Osteoblast (primary cell): ENCODE measurements at regions not wholly inside any gene's neighbourhood (a gene's known extent, or its start where the extent isn't known, plus 50 kb on each side); places are given as distances from the start of the nearest gene placed in this dataset.

Experiments
- DNase-seq: peaks from one replicate; pipeline ENCODE4 v3.0.0; 2011; ENCODE audit warnings: low spot score, mixed read lengths; ENCODE audit not compliant: insufficient read length; ENCODE audit errors: missing footprints
- H2AFZ ChIP-seq: 2 replicates; pipeline ENCODE4 v1.6.0; 2011; ENCODE audit warnings: mild to moderate bottlenecking, low read length
- H3K27ac ChIP-seq: 2 replicates; pipeline ENCODE4 v1.5.1; 2011; ENCODE audit warnings: mild to moderate bottlenecking, low read depth, low read length, moderate library complexity
- H3K27me3 ChIP-seq: 2 replicates; pipeline ENCODE4 v1.6.0; 2012; ENCODE audit warnings: mild to moderate bottlenecking, control low read depth, inconsistent platforms, low read length, moderate library complexity; ENCODE audit not compliant: insufficient read depth
- H3K36me3 ChIP-seq: 2 replicates; pipeline ENCODE4 v1.5.1; 2011; ENCODE audit warnings: mild to moderate bottlenecking, low read length, control low read depth, moderate library complexity; ENCODE audit not compliant: insufficient read depth
- H3K4me1 ChIP-seq: 2 replicates; pipeline ENCODE4 v1.5.1; 2011; ENCODE audit warnings: mild to moderate bottlenecking, low read length, control low read depth, moderate library complexity; ENCODE audit not compliant: insufficient read depth
- H3K4me2 ChIP-seq: 2 replicates; pipeline ENCODE4 v1.6.0; 2011; ENCODE audit warnings: mild to moderate bottlenecking, low read length; ENCODE audit not compliant: insufficient read depth
- H3K4me3 ChIP-seq: fragments of 200-600 bp; sonication (generic); 3 replicates; pipeline ENCODE4 v1.5.1; 2012; ENCODE audit warnings: mild to moderate bottlenecking, low read length, inconsistent platforms; ENCODE audit not compliant: insufficient read depth
- H3K79me2 ChIP-seq: 2 replicates; pipeline ENCODE4 v1.6.0; 2012; ENCODE audit warnings: mild to moderate bottlenecking, low read length, control low read depth, inconsistent platforms; ENCODE audit not compliant: insufficient read depth
- H3K9me3 ChIP-seq: 2 replicates; pipeline ENCODE4 v1.5.1; 2011; ENCODE audit warnings: low read depth, low read length, control low read depth
- H4K20me1 ChIP-seq: 2 replicates; pipeline ENCODE4 v1.6.0; 2012; ENCODE audit warnings: mild to moderate bottlenecking, low read length, control low read depth; ENCODE audit not compliant: insufficient read depth
- TF ChIP-seq, protein P1 (sequence below): IDR thresholded peaks from 2 replicates; pipeline ENCODE4 v1.5.1; 2011; ENCODE audit warnings: mild to moderate bottlenecking, low read depth, low read length, moderate library complexity; ENCODE audit errors: extremely low read depth

DNA sequence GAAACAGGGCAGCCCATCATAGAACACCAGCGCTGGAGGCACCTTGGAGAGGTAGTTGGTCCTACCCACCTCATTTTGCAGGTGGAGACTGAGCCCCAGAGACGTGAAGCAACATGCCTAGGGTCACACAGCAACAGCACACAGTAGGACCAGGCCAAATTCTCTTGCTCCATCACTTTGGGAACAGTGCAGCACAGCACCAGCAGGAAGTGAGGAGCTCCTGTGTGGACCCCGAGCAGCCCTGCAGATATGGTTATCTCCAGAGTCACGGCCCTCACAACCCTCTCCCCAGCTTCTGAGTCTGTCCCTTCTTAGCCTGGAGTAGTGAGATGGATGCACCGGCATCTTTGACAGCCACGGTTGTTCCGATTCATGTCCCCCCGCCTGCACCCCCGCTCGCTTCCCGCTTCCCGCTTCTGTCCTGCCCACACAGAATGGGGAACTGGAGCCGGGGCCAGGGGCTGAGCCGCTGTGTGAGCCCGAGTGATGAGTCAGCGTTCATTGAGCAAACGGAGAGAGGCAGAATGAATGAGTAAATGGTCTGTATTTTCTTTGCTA lies 72.6 kb upstream of the DUSP22 start:
- peak; percentile 97 for DNase-seq
- peak overlapping the region; percentile 75 for H3K4me2 ChIP-seq
- TF ChIP-seq, protein P1, sequence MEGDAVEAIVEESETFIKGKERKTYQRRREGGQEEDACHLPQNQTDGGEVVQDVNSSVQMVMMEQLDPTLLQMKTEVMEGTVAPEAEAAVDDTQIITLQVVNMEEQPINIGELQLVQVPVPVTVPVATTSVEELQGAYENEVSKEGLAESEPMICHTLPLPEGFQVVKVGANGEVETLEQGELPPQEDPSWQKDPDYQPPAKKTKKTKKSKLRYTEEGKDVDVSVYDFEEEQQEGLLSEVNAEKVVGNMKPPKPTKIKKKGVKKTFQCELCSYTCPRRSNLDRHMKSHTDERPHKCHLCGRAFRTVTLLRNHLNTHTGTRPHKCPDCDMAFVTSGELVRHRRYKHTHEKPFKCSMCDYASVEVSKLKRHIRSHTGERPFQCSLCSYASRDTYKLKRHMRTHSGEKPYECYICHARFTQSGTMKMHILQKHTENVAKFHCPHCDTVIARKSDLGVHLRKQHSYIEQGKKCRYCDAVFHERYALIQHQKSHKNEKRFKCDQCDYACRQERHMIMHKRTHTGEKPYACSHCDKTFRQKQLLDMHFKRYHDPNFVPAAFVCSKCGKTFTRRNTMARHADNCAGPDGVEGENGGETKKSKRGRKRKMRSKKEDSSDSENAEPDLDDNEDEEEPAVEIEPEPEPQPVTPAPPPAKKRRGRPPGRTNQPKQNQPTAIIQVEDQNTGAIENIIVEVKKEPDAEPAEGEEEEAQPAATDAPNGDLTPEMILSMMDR: no peak

DNA sequence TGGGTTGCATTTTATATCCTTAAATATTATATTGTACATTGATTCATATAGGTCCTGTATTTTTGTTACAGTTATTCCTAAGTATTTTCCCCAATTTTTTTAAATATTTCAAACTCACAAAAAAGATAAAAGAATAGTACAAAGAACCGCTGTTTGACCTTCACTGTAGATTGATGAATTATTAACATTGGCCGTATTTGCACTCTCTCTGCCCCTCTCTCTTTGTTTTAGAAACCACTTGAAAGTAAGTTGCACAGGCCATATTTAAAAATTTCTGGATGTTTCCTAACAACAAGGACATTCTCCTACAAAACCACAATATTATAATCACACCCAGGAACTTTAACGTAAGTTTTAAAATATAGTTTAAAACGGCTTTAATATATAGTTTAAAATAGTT lies 72.0 kb upstream of the DUSP22 start:
- peak overlapping the region; percentile 59 for H3K27ac ChIP-seq
- H3K9me3 ChIP-seq: no peaks in the 10 kb centered on the region
- DNase-seq: no peak
- no peak overlapping the region for H3K4me2 ChIP-seq
- peaks cover 36% of the 10 kb centered on the region for H3K4me1 ChIP-seq
- TF ChIP-seq, protein P1: no peak
- H3K27me3 ChIP-seq: no peaks in the 10 kb centered on the region
- no peak overlapping the region for H2AFZ ChIP-seq
- H4K20me1 ChIP-seq: no peaks in the 10 kb centered on the region
- H3K36me3 ChIP-seq: no peaks in the 10 kb centered on the region
- no peak overlapping the region for H3K4me3 ChIP-seq
- no peaks in the 10 kb centered on the region for H3K79me2 ChIP-seq

More for the DNA sequence above, 72.6 kb upstream of the DUSP22 start:
- Histone ChIP-seq H2AFZ (no peak overlapping the region), H4K20me1 (no peaks in the 10 kb centered on the region), H3K27ac (no peak overlapping the region), H3K9me3 (no peaks in the 10 kb centered on the region), H3K4me1 (peaks cover 38% of the 10 kb centered on the region), H3K36me3 (no peaks in the 10 kb centered on the region), H3K79me2 (no peaks in the 10 kb centered on the region), H3K4me3 (peak overlapping the region; percentile 34), H3K27me3 (no peaks in the 10 kb centered on the region)

DNA sequence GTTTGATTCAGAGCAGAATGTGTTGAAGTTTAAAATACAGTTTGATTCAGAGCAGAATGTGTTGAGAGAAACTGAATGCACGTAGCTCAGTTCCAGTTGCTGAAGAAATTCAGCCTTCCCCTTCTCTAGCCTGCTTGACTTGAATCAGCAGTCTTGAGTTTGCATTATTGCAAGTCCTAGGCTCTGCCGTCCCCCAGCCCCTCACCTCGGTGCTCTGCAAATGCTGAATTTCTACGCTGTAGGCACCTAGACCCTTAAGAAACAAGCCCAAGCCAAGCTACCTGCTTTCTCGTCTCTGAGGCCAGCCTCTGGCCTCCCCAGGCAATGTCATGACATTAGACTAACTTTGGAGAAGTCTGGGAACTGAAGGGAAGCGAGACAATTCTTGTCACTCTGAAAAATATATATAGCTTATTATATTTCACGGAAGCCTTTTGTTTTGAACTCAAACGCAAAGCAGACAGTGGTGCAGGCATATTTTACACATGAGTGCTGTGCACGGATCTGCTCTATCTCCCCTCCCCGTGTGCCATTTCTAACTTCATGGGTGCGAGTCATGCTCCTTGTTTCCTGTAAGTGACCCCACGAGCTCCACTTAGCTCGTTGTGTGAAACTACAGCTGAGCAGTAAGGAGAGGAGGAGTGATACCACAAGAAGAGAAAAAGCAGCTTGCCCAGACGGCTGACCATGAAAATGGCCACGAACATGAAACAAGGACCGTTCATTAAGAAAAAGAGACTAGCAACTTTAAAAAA lies 71.4 kb upstream of the DUSP22 start:
- peak overlapping the region; percentile 56 for H2AFZ ChIP-seq
- H3K4me2 ChIP-seq: peak overlapping the region; percentile 84
- H3K36me3 ChIP-seq: no peaks in the 10 kb centered on the region
- H3K4me3 ChIP-seq: peak overlapping the region; percentile 56
- H4K20me1 ChIP-seq: no peaks in the 10 kb centered on the region
- H3K27ac ChIP-seq: peak overlapping the region; percentile 59
- H3K79me2 ChIP-seq: no peaks in the 10 kb centered on the region
- H3K27me3 ChIP-seq: no peaks in the 10 kb centered on the region
- peaks cover 30% of the 10 kb centered on the region for H3K4me1 ChIP-seq
- no peaks in the 10 kb centered on the region for H3K9me3 ChIP-seq
- TF ChIP-seq, protein P1: no peak
- peak; percentile 19 for DNase-seq
